Esophagus squamous epithelium (tissue), 5 donors: ENCODE measurements at regions not wholly inside any gene's neighbourhood (a gene's known extent, or its start where the extent isn't known, plus 50 kb on each side); places are given as distances from the start of the nearest gene placed in this dataset.
A peak's percentile ranks its signal among the peaks of the same experiment; 100 is the strongest.

Experiments used
- DNase-seq: peaks from one replicate; lab custom pipeline; 2025; lab: John Stamatoyannopoulos, UW
- H3K27ac ChIP-seq, 4 donors: fragments of 200-600 bp; sonication (generic); one replicate each; pipeline ENCODE4 v1.5.1; 2016 to 2019; ENCODE audit warnings: mild to moderate bottlenecking in 1 of 4
- H3K27me3 ChIP-seq, 4 donors: fragments of 200-600 bp; sonication (generic); 1 replicate in 3 of 4; 2 replicates in 1 of 4; pipeline versions ENCODE4 v1.5.1 to v1.6.0; 2017 to 2021; ENCODE audit warnings: antibody characterized with exemption in 1 of 4
- H3K36me3 ChIP-seq, 3 donors: fragments of 200-600 bp; sonication (generic); one replicate each; pipeline ENCODE4 v1.5.1; 2016 to 2019
- H3K4me1 ChIP-seq, 3 donors: fragments of 200-600 bp; sonication (generic); one replicate each; pipeline ENCODE4 v1.5.1; 2017 to 2019
- H3K4me3 ChIP-seq, 4 donors: fragments of 200-600 bp; sonication (generic); 1 replicate in 3 of 4; 2 replicates in 1 of 4; pipeline ENCODE4 v1.5.1; 2016 to 2019; ENCODE audit warnings: mild to moderate bottlenecking in 2 of 4, moderate library complexity in 1 of 4
- H3K9me3 ChIP-seq, 3 donors: fragments of 200-600 bp; sonication (generic); one replicate each; pipeline ENCODE4 v1.5.1; 2016 to 2019
- POLR2A ChIP-seq, 4 donors: fragments of 450-650 bp; IDR thresholded peaks; one replicate each; pipeline ENCODE4 v1.6.1; 2017; ENCODE audit warnings: antibody characterized with exemption in 4 of 4, mild to moderate bottlenecking in 4 of 4, moderate library complexity in 3 of 4
- WGBS, 2 donors: methylation state at CpG; one replicate each; pipeline ENCODE4 v1.1.5; 2018; 5-methylcytosine and 5-hydroxymethylcytosine counted together
- intact Hi-C: fragments of 100-400 bp; cut with DNase I; formaldehyde crosslinking; loops from one replicate; pipeline ENCODE4 v1.15.0; 2022
- TF ChIP-seq, protein P1 (sequence below), 6 experiments: fragments of 450-650 bp in 4 of 6; fragments of 200-600 bp in 2 of 6; sonication (generic) in 2 of 6; IDR thresholded peaks; one replicate each; pipeline ENCODE4 v1.5.1; 2016 to 2019; ENCODE audit warnings: antibody characterized with exemption in 6 of 6, mild to moderate bottlenecking in 4 of 6, moderate library complexity in 4 of 6
- donor health status: DM: yes; HTN: yes; CAD: no.

DNA sequence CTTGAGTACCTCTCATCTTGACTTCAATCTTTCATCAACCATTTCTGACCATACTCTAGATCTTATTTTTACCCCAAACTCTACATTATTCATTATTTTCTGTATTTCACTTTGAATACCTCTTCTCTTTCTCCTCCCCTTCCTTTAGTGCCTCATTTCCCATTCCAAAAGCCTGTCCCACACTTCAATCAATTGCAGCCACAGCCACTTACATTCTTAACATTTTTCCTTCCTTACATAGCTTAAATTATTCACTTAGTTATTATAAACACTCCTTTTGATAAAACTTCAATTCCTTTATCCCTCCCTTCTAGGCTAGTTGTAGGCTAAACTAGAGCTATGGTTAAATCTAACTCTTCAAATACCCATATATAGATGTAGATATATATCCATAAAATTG, 344.0 kb downstream of the PRR16 start:
- no peak overlapping the region for H3K27ac ChIP-seq
- no peaks in the 10 kb centered on the region for H3K9me3 ChIP-seq
- H3K27me3 ChIP-seq: no peaks in the 10 kb centered on the region
- H3K4me3 ChIP-seq: no peak overlapping the region
- no peaks in the 10 kb centered on the region for H3K4me1 ChIP-seq
- TF ChIP-seq POLR2A (IDR thresholded peaks at IDR 0.05): no peak
- TF ChIP-seq, protein P1, sequence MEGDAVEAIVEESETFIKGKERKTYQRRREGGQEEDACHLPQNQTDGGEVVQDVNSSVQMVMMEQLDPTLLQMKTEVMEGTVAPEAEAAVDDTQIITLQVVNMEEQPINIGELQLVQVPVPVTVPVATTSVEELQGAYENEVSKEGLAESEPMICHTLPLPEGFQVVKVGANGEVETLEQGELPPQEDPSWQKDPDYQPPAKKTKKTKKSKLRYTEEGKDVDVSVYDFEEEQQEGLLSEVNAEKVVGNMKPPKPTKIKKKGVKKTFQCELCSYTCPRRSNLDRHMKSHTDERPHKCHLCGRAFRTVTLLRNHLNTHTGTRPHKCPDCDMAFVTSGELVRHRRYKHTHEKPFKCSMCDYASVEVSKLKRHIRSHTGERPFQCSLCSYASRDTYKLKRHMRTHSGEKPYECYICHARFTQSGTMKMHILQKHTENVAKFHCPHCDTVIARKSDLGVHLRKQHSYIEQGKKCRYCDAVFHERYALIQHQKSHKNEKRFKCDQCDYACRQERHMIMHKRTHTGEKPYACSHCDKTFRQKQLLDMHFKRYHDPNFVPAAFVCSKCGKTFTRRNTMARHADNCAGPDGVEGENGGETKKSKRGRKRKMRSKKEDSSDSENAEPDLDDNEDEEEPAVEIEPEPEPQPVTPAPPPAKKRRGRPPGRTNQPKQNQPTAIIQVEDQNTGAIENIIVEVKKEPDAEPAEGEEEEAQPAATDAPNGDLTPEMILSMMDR (IDR thresholded peaks at IDR 0.05): no peak
- no peaks in the 10 kb centered on the region for H3K36me3 ChIP-seq
- no peak for DNase-seq
- intact Hi-C loops: no loop called here

DNA sequence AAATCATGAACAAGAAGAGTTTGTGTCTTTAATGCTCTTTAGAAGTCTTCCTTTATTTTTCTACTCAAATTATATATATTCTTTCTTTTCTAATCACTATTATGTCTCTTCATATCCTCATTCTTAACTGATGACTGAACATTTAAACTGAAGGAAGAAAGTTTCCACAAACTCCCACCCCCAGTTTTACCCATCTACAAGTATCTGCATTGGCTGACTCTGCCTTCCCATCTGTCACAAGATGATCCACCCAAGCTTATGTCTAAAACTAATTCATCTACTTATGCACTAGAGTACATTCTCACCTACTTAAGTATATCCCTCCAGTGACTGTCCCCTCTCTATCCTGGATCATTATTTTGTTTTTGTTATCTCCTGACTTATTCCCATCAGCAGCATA, 344.5 kb downstream of the PRR16 start:
- no peak overlapping the region for H3K4me3 ChIP-seq
- no peak for TF ChIP-seq POLR2A (IDR thresholded peaks at IDR 0.05)
- TF ChIP-seq, protein P1 (IDR thresholded peaks at IDR 0.05): no peak

DNA sequence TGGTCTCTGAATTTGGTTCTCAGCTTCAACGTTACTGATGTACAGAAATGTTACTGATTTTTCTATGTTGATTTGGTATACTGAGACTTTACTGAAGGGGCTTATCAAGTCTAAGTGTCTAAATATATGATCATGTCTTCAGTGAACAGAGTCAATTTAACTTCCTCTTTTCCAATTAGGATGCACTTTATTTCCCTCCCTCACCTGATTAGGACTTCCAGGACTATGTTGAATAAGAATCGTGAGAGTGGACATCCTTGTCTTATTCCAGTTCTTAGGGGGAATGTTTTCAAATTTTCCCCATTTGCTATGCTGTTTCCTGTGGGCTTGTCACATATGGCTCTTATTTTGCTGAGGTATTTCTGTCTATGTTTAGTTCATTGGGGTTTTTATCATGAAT, 349.5 kb downstream of the PRR16 start:
- TF ChIP-seq, protein P1 (IDR thresholded peaks at IDR 0.05): no peak
- no peak for TF ChIP-seq POLR2A (IDR thresholded peaks at IDR 0.05)
- Histone ChIP-seq H3K4me1 (no peaks in the 10 kb centered on the region), H3K4me3 (no peak overlapping the region), H3K36me3 (no peaks in the 10 kb centered on the region), H3K27ac (no peak overlapping the region), H3K27me3 (no peaks in the 10 kb centered on the region), H3K9me3 (peaks cover 0 to 5% (median 0%) of the 10 kb centered on the region in 3 donors)
- intact Hi-C loops: no loop called here
- no peak for DNase-seq
- 63 to 77% methylated on average over 2 of the region's 2 CpGs for WGBS, 2 donors

More for the DNA sequence above, 344.5 kb downstream of the PRR16 start:
- Histone ChIP-seq H3K36me3 (no peaks in the 10 kb centered on the region), H3K9me3 (no peaks in the 10 kb centered on the region), H3K27me3 (no peaks in the 10 kb centered on the region), H3K27ac (no peak overlapping the region), H3K4me1 (no peaks in the 10 kb centered on the region)
- intact Hi-C loops: no loop called here
- DNase-seq: no peak

DNA sequence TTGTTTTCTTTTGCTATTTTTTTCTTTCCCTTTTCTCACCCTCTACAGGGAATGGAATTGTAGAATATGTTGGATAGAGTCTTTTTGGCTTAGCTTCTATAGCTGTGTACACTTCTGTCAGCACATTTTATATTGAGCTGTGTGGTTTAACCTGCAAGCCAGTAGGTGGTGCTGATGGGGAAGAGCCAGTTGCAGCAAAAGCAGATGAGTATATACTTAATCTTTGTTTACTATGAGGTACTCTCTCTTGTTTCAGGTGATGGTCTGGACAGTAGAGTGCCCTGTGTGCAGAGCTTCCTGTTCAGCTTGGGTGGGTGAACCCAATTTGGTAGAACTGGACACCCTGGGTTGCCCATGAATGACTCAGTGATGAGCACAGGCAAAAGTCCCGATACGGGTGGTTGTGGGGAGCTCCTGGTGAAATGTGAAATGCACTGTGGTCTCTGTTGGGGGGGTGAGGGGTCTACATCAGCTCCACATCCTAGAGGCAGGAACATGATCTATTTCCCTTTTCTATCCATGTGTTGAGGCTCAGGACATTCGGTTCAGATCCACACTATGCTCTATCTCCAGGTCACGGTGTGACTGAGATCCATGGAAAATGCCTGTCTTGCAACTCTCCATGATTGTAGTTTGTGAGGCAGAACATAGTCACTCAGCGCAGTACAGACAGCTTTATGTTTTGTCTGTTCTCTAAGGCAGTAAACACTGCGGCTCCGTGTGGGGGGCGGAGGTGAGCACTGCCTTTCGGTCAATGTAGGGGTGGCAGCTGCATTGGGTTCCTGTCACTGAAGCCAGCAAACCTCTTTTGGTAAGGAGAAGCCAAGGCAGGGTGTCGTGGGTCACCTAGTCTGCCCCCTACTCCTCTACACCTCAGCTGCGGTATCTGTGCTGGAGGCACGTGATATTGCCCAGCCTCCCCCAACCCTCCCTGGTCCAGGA, 353.2 kb downstream of the PRR16 start:
- intact Hi-C loops: no loop called here
- WGBS, 2 donors: 84% methylated on average over 10 of the region's 12 CpGs
- TF ChIP-seq POLR2A (IDR thresholded peaks at IDR 0.05): no peak
- TF ChIP-seq, protein P1 (IDR thresholded peaks at IDR 0.05): peak in 1 of 6 experiments; percentile 13
- Histone ChIP-seq H3K27me3 (no peaks in the 10 kb centered on the region), H3K36me3 (no peaks in the 10 kb centered on the region), H3K9me3 (peaks cover 0 to 5% (median 0%) of the 10 kb centered on the region in 3 donors), H3K27ac (no peak overlapping the region), H3K4me3 (no peak overlapping the region), H3K4me1 (no peaks in the 10 kb centered on the region)
- no peak for DNase-seq

DNA sequence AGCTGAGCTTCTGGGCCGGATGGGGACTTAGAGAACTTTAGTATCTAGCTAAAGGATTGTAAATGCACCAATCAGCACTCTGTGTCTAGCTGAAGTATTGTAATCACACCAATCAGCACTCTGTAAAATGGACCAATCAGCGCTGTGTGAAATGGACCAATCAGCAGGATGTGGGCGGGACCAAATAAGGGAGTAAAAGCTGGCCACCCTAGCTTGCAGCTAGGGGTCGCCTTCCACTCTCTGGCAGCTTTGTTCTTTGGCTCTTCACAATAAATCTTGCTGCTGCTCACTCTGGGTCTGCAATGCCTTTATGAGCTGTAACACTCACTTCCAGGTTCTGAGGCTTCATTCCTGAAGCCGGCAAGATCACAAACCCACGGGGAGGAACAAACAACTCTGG, 354.0 kb downstream of the PRR16 start:
- no peak for TF ChIP-seq POLR2A (IDR thresholded peaks at IDR 0.05)
- TF ChIP-seq, protein P1 (IDR thresholded peaks at IDR 0.05): no peak
- WGBS, 2 donors: 71 to 76% methylated on average over 4 to 5 of the region's 6 CpGs
- Histone ChIP-seq H3K4me1 (no peaks in the 10 kb centered on the region), H3K4me3 (no peak overlapping the region), H3K36me3 (no peaks in the 10 kb centered on the region), H3K27me3 (no peaks in the 10 kb centered on the region), H3K27ac (no peak overlapping the region), H3K9me3 (peaks cover 0 to 5% (median 0%) of the 10 kb centered on the region in 3 donors)
- intact Hi-C loops: no loop called here
- DNase-seq: no peak
